CMK (cell line): ENCODE measurements at regions not wholly inside any gene's neighbourhood (a gene's known extent, or its start where the extent isn't known, plus 50 kb on each side); places are given as distances from the start of the nearest gene placed in this dataset.
"Not testable (repeated sequence)": the region's sequence is repeated elsewhere in the genome, so short reads cannot be mapped to it uniquely, and the experiment has no call there.

Source experiments
- DNase-seq: peaks from one replicate; pipeline ENCODE4 v3.0.0-alpha.2; 2010; ENCODE audit warnings: low read depth

DNA sequence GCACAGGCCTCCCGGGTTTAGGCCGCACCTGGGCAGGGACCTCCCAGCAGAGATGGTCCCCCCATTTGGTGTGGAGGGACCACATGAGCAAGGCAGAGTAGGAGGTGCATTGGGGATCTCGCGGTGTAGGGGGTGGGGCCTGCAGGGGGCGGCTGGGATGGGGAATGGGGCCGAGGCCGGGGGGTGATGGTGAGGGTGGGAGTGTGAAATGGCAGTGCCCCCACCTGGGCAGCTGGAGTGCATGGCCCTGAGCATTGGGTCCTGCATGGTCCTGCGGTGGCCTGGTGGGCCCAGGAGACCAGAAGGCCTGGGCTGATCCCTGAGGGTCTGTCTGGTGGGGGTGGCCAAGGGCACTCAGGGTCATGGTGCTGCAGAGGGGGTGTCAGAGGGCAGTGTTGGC is 111.8 kb downstream of the KIF26A start:
- DNase-seq = no peak

DNA sequence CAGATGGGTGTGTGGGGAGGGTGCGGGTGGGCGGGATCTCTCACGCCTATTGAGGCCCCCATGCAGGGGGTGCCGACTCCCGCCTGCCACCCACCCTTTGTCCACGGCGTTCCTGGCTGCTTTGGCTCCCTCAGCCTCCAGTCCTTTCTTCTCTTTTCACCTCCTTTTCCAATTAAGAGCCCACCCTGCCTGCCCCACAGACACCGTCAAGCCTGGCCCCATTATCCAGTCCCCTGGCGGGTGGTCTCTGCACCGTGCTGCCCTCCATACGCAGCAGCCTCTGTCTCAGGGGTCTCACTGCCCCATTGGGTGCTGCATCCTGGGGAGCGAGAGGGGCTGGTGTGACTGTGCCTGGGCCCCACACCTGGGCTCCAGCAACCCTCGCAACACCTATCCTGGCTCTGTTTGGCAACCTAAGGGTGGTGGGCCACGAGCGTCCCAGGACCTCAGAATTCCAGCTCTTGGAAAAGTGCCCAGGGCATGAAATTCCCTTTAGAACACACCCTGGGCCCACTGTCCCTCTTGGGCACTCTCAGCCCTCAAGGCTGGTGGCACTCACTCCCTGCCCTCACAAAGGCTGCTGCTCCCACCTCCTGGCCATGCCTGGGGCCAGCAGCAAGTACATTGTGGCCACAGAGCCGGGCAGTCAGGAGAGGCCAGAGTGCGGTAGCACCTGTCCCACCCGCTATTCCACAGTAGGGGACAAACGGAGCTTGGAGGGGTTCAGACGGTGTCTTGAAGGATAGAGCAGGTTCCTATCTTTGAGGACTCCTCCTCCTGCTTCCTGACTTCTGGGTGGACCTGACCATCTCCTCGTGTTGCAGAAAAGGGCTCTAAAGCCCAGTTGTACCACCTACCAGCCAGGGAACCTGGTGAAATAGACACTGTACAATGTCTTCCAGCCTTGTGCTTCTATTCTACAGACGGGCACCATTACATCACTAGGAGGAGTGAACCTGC is 114.1 kb downstream of the KIF26A start:
- no peak for DNase-seq

DNA sequence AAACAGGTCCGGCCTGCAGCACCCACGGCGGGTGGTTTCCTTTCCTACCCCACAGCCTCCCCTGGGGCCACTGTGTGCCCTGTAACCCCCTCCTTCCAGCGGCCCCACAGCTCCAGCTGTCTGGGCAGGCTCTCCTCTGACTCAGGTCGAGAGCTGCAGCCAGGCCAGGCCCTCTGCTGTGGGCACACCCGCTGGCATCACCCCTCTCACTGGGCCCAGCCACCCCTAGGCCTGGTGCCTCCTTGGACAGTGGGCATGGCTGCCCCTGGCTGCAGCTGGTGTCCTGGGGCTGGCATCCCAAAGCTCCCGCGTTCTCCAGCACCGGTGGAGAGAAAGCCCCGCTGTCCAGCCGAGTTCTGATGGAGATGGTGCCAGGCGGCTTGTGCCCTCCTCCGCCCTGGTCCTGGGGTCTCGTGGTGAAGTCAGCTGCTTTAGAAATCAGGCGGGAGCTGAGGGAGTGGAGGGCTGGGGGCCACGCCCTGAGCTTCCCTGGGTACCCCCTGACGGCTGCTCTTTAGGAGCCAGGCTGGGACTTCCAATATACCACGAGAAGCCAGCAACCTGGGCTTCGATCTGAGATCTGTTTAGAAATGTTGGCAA is 114.9 kb downstream of the KIF26A start:
- DNase-seq = no peak

DNA sequence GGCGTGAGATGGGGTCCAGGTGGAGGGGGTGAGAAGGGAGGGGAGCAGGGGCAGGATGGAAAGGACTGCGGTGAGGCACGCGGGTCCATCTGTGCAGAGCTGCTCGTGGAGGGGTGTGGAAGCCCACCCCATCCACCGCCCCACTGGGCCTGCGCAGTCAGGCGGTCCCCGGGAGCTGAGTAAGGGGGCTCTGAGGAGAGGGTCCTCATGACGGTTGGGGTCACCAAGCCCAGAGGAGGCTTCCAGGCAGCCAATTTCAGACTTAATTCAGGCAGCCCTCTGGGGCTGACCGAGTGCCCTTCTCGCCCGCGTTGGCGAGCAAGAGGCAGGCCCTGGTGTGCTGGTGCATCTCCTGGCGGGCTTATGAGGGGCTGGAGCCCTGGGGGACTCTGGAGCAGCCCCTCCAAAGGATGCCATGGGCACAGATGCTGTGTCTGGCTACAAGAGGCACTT is 115.5 kb downstream of the KIF26A start:
- no peak for DNase-seq

DNA sequence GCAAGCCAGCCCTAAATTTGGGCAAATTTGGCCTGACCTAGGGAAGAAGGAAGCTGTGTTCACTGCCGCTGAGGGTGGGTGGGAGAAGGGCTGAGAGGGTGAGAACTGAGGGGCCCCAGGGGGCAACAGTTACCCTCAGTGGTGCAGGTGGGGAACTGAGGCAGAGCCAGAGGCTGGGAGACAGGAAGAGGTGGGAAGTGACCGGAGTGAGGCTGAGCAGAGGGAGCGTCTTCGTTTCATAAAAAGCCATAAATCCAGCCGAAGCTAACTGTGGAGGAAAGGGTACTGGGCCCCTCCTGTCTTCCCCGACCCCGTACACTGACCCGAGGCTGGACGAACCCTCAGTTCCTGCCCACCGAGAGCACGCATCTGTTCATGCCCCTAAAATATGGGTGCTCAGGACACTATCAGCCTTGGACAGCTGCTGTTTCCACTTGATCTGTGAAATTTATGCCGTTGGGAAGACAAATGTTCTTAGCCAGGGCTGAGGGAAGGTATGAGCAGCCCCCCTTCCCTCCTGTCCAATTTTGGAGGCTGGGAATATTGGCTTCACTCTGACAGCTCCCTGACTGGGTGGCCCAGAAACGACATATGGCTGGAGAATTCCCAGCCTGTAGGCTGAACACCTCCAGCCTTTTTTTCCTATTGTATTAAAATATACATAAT is 116.5 kb downstream of the KIF26A start:
- DNase-seq = no peak

DNA sequence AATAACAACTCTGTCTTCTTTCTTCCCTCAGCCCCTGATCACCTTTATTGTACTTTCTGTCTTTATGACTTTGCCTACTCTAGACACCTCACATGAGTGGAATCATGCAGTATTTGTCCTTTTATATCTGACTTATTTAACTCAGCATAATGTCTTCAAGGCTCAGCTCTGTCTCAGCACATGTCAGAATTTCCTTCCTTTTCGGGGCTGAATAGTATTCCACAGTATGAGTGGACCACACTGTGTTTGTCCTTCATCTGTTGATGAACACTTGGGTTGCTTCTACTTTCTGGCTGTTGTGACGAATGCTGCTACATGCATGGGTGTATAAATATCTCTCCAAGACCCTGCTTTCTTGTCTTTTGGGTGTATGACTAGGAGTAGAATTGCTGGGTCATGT is 117.6 kb downstream of the KIF26A start:
- no peak for DNase-seq

DNA sequence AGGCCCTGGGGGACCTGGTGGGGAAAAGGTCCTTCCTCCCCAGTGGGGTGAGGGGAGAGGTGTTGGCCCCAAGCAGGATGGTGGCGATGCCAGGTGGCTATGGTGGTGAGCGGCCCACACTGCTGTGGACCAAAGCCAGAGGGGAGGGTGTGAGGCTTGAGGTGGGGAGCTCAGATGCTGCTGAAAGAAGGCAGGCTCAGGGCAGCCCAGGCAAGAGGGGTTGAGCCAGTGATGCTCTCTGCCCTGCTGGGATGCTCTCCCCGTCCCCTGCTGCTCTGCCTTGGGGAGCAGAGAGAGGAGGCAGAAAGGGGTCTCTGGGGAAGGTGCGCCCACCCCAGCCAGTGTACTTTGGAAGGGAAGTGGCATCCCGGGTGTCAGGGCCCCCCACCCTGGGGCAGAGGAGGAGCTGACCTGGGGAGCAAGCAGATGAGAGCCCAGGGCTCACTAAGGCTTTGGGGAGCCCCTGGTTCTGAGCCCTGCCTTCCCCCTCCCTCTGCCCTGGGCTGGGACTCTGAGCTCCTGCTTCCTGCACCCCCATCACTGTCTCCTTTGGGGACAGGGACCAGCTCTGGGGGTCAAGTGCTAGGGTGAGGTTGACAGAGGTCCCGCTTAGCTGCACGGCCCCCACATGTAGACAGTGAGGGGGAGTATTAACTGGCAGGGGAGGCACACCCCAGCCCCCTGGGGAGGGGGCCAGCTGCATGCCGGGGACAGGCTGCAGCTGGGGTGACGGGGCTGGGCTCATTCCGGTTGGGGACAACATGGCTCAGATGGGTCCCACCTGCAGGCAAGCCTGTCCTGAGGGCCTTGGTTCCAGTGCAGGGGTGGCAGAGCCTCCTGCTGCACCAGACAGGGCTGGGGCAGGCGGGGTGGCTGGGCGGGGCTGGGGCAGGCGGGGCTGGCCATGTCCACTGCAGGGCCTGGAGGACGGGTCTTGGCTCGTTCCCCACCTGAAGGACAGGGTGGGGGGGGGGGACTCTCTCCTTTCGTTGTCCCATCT is 124.4 kb downstream of the KIF26A start:
- no peak for DNase-seq

DNA sequence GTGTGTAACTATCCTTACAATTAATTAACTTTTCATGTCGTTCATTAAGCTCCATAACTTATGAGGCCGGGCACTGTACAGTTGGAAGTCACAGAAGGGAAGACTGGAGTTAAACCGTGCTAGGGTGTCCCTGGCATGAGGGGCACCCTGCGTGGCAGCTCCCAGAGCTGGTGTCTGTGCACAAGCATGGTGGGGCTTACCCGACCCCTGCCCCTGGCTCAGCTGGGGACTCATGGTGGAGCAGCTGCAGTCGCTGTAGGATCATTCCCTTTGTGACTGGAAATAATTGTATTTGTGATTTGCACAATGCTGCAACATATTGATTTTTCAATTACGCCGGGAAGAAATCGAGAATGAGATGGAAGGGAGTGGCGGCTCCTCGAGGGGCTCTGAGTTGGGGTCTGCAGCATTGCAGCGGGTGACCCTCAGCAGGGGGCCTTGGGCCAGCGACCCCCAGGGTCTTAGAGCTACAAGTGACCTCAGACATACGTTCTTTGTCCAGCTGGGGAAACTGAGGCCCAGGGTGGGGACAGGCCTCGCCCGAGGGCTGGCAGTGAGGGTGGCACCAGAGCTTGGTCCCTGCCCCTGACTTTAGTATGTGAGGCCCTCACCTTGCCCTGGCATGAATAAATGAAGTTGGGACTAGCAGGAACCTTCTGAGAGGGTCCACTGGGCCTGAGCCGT is 125.4 kb downstream of the KIF26A start:
- no peak for DNase-seq

DNA sequence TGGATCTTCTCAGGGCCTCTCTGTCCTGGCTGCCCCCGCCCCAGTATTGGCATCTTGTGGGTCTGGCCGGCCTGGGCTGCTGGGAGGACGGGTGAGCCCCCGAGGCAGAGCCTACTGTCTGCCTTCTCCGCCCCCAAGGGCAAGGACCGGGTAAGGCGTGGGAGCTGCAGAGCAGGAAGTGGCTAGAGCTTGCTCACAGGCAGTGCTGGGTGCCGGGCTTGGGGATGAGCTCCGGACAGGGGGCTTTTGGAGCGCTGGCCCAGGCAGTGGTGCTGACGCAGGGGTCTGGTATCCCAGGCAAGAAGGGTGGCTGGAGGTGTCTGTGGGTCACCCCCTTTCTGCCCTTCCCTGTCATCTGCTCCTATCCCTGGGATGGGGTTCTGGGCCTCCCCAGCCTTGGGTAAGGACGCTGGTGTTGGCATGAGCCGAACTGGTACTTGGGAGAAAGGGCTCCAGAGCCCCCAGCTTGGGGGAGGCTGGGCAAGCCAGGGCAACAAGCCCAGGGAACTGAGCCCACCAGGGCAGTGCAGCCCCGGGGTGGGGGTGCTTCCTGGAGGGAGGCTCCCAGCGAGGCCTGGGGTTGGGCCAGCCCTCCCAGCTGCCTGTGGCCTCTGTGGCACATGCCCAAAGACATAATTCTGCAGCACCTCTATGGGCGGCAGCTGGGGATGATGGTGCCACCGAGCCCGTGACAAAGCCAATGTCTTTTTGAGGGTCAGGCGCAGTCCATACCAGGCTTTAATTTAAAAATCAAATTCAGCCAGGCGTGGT is 126.3 kb downstream of the KIF26A start:
- DNase-seq = no peak

DNA sequence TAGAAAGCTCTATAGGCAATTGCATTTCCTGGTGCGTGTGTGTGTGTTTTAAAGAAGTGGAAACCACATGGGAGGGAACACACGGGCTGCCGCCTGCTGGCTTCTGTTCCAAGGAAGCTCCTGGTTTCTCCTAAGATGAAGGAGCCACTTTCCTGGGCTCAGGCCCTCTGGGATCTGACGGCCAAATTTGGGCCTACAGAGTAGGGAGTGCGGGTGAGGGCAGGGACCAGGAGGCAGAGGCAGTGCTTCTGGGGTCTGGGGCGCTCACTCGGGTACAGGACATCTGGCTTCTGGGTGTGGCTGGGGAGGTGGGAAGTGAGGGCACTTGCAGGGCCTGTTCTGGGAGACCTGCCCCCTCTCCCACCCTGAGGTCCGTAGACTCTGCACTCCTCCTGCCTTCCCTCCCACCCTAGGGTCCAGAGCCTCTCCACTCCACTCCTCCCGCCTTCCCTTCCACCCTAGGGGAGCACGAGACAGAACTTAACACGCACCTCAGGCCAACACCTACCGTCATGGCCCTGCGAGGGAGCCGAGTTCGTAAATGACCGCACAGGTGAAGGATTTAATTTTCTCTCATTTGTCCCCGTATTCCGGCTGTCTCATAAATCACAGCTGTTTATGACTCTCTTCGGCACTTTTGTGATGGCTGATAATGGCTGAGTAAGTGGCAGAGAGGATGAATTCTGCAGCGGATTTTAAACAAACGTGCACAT is 127.7 kb downstream of the KIF26A start:
- DNase-seq = no peak

DNA sequence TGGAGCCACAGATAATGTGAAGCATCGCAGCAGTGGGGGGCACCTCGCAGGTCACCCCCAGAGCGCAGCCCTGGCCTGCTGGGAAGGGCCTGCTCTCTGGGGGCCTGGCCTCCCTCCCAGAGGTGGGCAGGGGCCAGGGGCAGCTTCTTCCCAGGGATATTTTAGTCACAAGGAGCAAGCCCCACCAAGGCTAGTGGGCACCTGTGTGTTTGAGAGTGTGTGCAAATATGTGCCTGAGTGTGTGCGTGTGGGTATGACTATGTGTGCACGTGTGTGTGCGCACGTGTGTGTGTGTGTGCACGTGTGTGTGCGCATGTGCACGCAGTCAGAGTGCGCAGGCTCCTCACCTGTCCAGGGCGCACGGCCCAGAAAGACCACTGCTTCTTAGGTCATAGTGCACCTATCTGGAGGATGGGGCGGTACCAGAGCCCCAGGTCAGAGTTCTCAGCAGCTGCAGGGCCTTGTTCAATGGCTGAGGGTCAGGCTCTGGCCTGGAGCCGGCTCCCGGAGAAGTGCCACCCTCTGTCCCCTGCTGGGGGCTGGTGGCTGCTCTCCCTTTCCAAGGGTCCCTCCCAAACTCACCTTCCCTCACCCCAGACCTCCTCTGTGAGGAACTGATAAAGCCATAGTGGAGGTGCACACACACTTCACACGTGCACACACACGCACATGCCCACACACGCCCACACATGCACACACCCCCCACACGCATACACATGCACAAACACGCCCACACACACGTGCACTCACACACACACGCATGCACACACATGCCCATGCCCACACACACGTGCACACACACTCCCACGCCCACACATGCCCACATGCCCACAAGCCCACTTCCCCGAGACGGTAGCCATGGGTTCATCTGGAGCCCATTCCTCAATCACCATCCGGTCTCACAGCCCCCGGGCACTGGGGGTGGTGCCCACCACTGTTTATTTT is 128.5 kb downstream of the KIF26A start:
- no peak for DNase-seq

DNA sequence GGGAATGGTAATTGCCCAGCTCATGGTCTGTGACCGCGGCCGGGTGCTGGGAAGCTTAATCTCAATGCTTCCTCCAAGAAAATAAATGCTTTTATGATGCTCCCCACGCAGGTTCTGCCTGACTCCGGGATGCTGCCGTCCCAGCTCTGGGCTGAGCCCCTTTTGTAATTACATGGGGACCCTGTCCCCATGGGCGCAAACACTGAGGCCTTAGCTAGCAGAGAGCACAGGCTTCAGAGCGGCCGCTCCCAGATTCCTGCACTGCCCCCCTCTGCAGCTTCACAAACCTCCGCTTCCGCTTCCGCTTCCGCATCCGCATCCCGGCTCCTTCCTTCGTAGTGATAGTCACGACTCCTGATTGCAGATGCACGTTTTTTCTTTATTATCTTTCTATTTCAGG is 129.5 kb downstream of the KIF26A start:
- no peak for DNase-seq

DNA sequence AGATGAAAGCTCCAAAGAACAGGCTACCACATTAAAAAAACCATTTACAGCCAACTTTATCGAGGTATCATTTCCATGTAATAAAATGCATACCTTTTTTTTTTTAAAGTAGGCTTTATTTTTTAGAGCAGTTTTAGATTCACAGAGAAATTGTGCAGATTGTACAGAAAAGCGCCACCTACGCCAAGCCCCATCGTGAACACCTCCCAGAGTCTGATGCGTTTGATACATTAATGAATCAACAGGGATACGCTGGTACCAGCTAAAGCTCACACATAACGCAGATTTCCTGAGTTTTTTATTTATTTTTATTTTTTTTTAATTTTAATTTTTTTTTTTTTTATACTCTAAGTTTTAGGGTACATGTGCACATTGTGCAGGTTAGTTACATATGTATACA is 129.9 kb downstream of the KIF26A start:
- DNase-seq = no peak

DNA sequence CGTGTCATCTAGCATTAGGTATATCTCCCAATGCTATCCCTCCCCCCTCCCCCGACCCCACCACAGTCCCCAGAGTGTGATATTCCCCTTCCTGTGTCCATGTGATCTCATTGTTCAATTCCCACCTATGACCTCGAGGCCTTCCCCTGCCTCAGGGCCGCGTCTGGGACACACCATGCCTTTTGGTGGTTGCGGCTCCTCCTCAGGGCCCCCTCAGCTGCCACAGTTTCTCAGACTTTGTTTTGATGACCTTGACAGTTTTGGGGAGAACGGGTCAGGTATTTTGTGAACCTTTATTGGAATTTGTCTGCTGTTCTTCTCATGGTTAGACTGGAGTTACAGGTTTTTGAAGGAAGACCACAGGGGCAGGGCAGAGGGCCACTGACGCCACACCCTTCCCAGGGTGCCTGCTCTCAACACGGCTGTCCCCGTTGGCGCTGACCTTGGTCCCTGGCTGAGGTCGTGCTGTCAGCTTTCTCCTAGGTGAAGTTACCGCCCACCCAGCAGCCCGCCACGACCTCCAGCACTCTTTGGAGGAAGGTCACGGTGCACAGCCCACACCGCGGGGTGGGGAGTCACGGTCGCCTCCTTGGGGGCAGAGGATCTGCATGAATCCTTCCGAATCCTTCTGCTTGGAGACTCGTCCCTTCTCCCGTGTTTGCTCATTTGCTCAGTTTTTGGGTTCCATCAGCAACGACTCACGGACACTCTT is 130.5 kb downstream of the KIF26A start:
- DNase-seq = no peak

DNA sequence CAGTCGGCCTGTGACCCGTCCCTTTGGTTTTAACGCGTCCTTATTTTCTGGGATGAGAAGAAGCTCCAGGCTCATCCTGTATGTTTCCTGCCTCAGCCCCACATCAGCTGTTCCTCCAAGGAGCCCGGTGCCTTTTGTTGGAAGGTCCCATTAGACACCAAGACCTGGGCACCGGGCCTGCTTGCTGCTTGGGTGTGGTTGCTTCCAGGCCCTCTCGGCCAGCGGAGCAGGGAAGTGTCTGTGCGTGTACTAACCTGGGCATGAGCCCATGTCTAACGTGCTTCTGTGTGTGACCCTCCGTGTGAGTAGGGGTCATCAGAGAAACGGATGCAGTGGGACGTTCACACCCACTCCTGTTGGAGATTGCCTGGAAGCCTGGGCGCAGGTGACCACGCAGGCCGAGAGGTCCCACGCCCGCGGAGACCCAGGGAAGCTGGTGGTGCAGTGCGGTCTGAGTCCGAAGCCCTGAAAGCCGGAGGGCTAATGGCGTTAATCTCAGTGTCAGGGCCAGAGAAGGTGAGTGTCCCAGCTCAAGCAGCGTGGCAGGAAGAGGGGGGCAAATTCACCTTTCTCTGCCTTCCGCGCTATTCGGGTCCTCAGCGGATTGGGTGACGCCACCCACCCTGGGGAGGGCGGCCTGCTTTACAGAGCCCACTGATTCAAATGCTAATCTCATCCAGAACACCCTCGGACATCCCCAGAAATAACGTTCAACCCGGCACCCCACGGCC is 131.3 kb downstream of the KIF26A start:
- DNase-seq = not testable (repeated sequence)

DNA sequence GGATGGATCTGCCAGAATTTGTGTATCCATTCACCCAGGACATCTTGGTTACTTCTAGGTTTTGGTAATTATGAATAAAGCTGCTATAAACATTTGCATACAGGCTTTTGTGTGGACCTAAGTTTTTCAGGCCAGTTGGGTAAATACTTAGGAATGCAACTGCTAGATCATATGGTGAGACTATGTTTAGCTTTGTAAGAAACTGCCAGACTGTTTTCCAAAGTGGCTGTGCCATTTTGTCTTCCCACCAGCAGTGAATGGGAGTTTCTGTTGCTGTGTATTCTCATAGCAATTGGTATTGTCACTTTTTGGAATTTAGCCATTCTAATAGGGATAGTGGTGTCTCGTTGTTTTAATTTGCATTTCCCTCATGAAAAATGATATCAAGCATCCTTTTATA is 133.0 kb downstream of the KIF26A start:
- no peak for DNase-seq

DNA sequence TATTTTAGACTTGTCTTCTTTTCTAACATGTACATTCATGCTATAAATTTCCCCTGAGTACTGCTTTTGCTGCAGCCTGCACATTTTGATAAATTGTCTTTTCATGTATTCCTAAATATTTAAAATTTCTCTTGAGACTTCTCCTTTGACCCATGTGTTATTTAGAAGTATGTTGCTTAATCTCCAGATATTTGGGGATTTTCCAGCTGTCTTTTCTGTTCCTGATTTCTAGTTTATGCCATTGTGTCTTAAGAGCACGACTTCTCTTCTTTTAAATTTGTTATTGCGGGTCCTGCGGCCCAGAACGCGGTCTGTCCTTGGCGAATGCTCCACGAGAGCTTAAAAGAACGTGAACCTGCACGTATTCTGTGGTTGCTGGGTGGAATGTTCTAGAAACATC is 136.4 kb downstream of the KIF26A start:
- no peak for DNase-seq
